PC-9 (cell line): ENCODE measurements at regions not wholly inside any gene's neighbourhood (a gene's known extent, or its start where the extent isn't known, plus 50 kb on each side); places are given as distances from the start of the nearest gene placed in this dataset.

ENCODE experiments used
- CTCF ChIP-seq: fragments of 200-600 bp; sonication (generic); conservative IDR thresholded peaks from 2 replicates; pipeline ENCODE4 v1.6.1; 2017; ENCODE audit warnings: mixed run types, antibody characterized with exemption, mild to moderate bottlenecking, moderate library complexity
- EZH2 ChIP-seq: fragments of 200-600 bp; sonication (generic); IDR thresholded peaks from 2 replicates; pipeline ENCODE4 v1.8.0; 2017; ENCODE audit warnings: antibody characterized with exemption, low read depth

DNA sequence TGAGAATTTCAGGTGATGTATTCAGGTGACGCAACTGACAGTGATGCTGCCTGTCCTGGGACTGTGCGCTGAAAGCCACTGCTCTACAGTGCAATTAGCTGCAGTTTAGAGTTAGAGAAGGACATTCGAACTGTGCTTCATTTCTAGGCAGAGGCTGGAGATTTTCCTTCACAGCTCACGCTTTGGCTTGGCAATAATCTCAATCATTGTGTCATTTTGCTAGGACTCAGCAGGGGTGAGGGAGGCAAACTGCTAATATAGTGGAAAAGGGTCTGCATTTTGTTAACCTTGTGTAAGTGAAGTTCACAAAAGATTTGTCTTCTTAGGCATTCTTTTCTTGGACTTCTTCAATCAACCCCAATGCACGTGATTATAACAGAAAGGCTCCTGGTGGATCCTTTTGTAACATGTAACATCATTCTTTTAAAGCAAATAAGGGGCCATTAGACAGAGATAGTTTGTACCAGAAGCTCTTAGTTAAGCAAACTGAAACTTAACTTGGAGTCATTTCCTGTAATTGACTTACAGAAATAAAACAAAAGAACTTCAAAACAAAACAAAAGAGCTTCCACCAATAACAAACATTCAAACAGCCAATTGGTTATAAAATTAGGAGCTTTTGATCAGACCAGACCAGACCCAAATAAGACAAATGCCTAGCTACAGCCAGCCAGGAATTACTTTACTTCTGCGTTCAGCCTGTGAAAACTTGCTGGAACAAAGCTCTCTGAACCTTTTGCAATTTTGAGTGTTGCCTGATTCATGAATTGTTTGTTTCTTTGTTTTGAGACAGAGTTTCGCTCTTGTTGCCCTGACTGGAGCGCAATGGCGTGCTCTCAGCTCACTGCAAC lies 1376.3 kb upstream of the CELF4 start:
- TF ChIP-seq CTCF (no peak), EZH2 (no peak)
